Activated naive CD8-positive, alpha-beta T cell treated with anti-CD3 and anti-CD28 coated beads, Interleukin-2, amount 50 U/mL, for 24 hours (primary cell): ENCODE measurements at regions not wholly inside any gene's neighbourhood (a gene's known extent, or its start where the extent isn't known, plus 50 kb on each side); places are given as distances from the start of the nearest gene placed in this dataset.

Experiments used
- ATAC-seq: fragments of 150-1000 bp; cut with Tn5 transposase; one replicate; pipeline ENCODE4 v1.10.0; 2021
- DNase-seq: peaks from one replicate; pipeline ENCODE4 v3.0.0; 2021
- H3K27ac Mint-ChIP-seq: one replicate; pipeline ENCODE4 v1.8.0; 2021; ENCODE audit warnings: mild to moderate bottlenecking, mixed read lengths
- H3K27me3 Mint-ChIP-seq: one replicate; pipeline ENCODE4 v1.8.0; 2021; ENCODE audit warnings: mixed read lengths
- H3K36me3 Mint-ChIP-seq: one replicate; pipeline ENCODE4 v1.8.0; 2021; ENCODE audit warnings: low read depth, mixed read lengths
- H3K4me1 Mint-ChIP-seq: one replicate; pipeline ENCODE4 v1.8.0; 2021; ENCODE audit warnings: mixed read lengths
- H3K4me3 Mint-ChIP-seq: one replicate; pipeline ENCODE4 v1.8.0; 2021; ENCODE audit warnings: mild to moderate bottlenecking, moderate library complexity, mixed read lengths
- H3K9me3 Mint-ChIP-seq: one replicate; pipeline ENCODE4 v1.8.0; 2021; ENCODE audit warnings: mixed read lengths

GRCh38 chr10:47053081-47053798 is 142.0 kb downstream of the PTPN20 start:
- H3K27ac Mint-ChIP-seq = no peak overlapping the region
- peaks cover 8% of the 10 kb centered on the region for H3K4me1 Mint-ChIP-seq
- H3K36me3 Mint-ChIP-seq = no peaks in the 10 kb centered on the region

GRCh38 chr10:47054974-47055373 is 143.7 kb downstream of the PTPN20 start:
- Mint-ChIP-seq H3K9me3 (no peaks in the 10 kb centered on the region), H3K4me3 (no peak overlapping the region), H3K27me3 (no peaks in the 10 kb centered on the region), H3K27ac (no peak overlapping the region), H3K36me3 (no peaks in the 10 kb centered on the region), H3K4me1 (no peaks in the 10 kb centered on the region)
- ATAC-seq = no peak
- no peak for DNase-seq

More at GRCh38 chr10:47053081-47053798, 142.0 kb downstream of the PTPN20 start:
- DNase-seq (no peak), ATAC-seq (no peak)
- no peaks in the 10 kb centered on the region for H3K9me3 Mint-ChIP-seq
- H3K27me3 Mint-ChIP-seq = no peaks in the 10 kb centered on the region
- no peak overlapping the region for H3K4me3 Mint-ChIP-seq

GRCh38 chr10:47055386-47056246 is 144.4 kb downstream of the PTPN20 start:
- H3K9me3 Mint-ChIP-seq = no peaks in the 10 kb centered on the region
- no peaks in the 10 kb centered on the region for H3K4me1 Mint-ChIP-seq
- ATAC-seq (no peak), DNase-seq (no peak)
- no peak overlapping the region for H3K4me3 Mint-ChIP-seq
- H3K27me3 Mint-ChIP-seq = no peaks in the 10 kb centered on the region
- H3K36me3 Mint-ChIP-seq = no peaks in the 10 kb centered on the region
- H3K27ac Mint-ChIP-seq = no peak overlapping the region

GRCh38 chr10:47056247-47056510 is 145.0 kb downstream of the PTPN20 start:
- Mint-ChIP-seq H3K27me3 (no peaks in the 10 kb centered on the region), H3K4me1 (no peaks in the 10 kb centered on the region), H3K27ac (no peak overlapping the region), H3K4me3 (no peak overlapping the region), H3K9me3 (no peaks in the 10 kb centered on the region), H3K36me3 (no peaks in the 10 kb centered on the region)
- DNase-seq = no peak
- no peak for ATAC-seq

GRCh38 chr10:47057471-47057870 is 146.2 kb downstream of the PTPN20 start:
- DNase-seq (no peak), ATAC-seq (no peak)
- no peaks in the 10 kb centered on the region for H3K36me3 Mint-ChIP-seq
- no peaks in the 10 kb centered on the region for H3K9me3 Mint-ChIP-seq
- H3K4me1 Mint-ChIP-seq = no peaks in the 10 kb centered on the region
- H3K27ac Mint-ChIP-seq = no peak overlapping the region
- no peaks in the 10 kb centered on the region for H3K27me3 Mint-ChIP-seq
- no peak overlapping the region for H3K4me3 Mint-ChIP-seq

GRCh38 chr10:47058032-47058702 is 146.9 kb downstream of the PTPN20 start:
- no peaks in the 10 kb centered on the region for H3K9me3 Mint-ChIP-seq
- ATAC-seq = no peak
- no peak overlapping the region for H3K4me3 Mint-ChIP-seq
- H3K4me1 Mint-ChIP-seq = no peaks in the 10 kb centered on the region
- H3K36me3 Mint-ChIP-seq = no peaks in the 10 kb centered on the region
- no peaks in the 10 kb centered on the region for H3K27me3 Mint-ChIP-seq
- H3K27ac Mint-ChIP-seq = no peak overlapping the region
- DNase-seq = no peak

GRCh38 chr10:47058961-47059391 is 147.7 kb downstream of the PTPN20 start:
- H3K27ac Mint-ChIP-seq = no peak overlapping the region
- H3K36me3 Mint-ChIP-seq = no peaks in the 10 kb centered on the region
- H3K4me3 Mint-ChIP-seq = no peak overlapping the region
- no peak for DNase-seq
- ATAC-seq = no peak
- H3K27me3 Mint-ChIP-seq = no peaks in the 10 kb centered on the region
- H3K4me1 Mint-ChIP-seq = no peaks in the 10 kb centered on the region
- no peaks in the 10 kb centered on the region for H3K9me3 Mint-ChIP-seq

- Mint-ChIP-seq H3K9me3 (no peaks in the 10 kb centered on the region), H3K36me3 (no peaks in the 10 kb centered on the region), H3K4me1 (no peaks in the 10 kb centered on the region), H3K27ac (no peak overlapping the region), H3K27me3 (no peaks in the 10 kb centered on the region), H3K4me3 (no peak overlapping the region)
- ATAC-seq (no peak), DNase-seq (no peak)
Observed at GRCh38 chr10:47059606-47060311, 148.5 kb downstream of the PTPN20 start.

GRCh38 chr10:47060356-47060755 is 149.1 kb downstream of the PTPN20 start:
- Mint-ChIP-seq H3K9me3 (no peaks in the 10 kb centered on the region), H3K4me1 (no peaks in the 10 kb centered on the region), H3K36me3 (no peaks in the 10 kb centered on the region), H3K27me3 (no peaks in the 10 kb centered on the region), H3K27ac (no peak overlapping the region), H3K4me3 (no peak overlapping the region)
- no peak for DNase-seq
- no peak for ATAC-seq

GRCh38 chr10:47060993-47061500 is 149.8 kb downstream of the PTPN20 start:
- H3K27ac Mint-ChIP-seq = no peak overlapping the region
- no peaks in the 10 kb centered on the region for H3K9me3 Mint-ChIP-seq
- H3K27me3 Mint-ChIP-seq = no peaks in the 10 kb centered on the region
- DNase-seq (no peak), ATAC-seq (no peak)
- H3K36me3 Mint-ChIP-seq = no peaks in the 10 kb centered on the region
- no peak overlapping the region for H3K4me3 Mint-ChIP-seq
- H3K4me1 Mint-ChIP-seq = no peaks in the 10 kb centered on the region

GRCh38 chr10:47061776-47062175 is 150.5 kb downstream of the PTPN20 start:
- H3K36me3 Mint-ChIP-seq = no peaks in the 10 kb centered on the region
- H3K27me3 Mint-ChIP-seq = no peaks in the 10 kb centered on the region
- H3K27ac Mint-ChIP-seq = no peak overlapping the region
- no peaks in the 10 kb centered on the region for H3K4me1 Mint-ChIP-seq
- ATAC-seq = no peak
- no peak for DNase-seq
- H3K4me3 Mint-ChIP-seq = no peak overlapping the region
- H3K9me3 Mint-ChIP-seq = no peaks in the 10 kb centered on the region

- Mint-ChIP-seq H3K9me3 (no peaks in the 10 kb centered on the region), H3K4me3 (no peak overlapping the region), H3K4me1 (peaks cover under 1% of the 10 kb centered on the region), H3K27me3 (no peaks in the 10 kb centered on the region), H3K27ac (no peak overlapping the region), H3K36me3 (no peaks in the 10 kb centered on the region)
- no peak for ATAC-seq
- DNase-seq = no peak
Observed at GRCh38 chr10:47062441-47063200, 151.4 kb downstream of the PTPN20 start.

GRCh38 chr10:47063858-47064257 is 152.6 kb downstream of the PTPN20 start:
- Mint-ChIP-seq H3K36me3 (no peaks in the 10 kb centered on the region), H3K4me1 (peaks cover 6% of the 10 kb centered on the region), H3K4me3 (no peak overlapping the region), H3K27me3 (no peaks in the 10 kb centered on the region), H3K9me3 (no peaks in the 10 kb centered on the region), H3K27ac (no peak overlapping the region)
- DNase-seq (no peak), ATAC-seq (no peak)

- DNase-seq = no peak
- no peaks in the 10 kb centered on the region for H3K36me3 Mint-ChIP-seq
- H3K9me3 Mint-ChIP-seq = no peaks in the 10 kb centered on the region
- H3K27ac Mint-ChIP-seq = no peak overlapping the region
- no peaks in the 10 kb centered on the region for H3K27me3 Mint-ChIP-seq
- H3K4me3 Mint-ChIP-seq = no peak overlapping the region
- H3K4me1 Mint-ChIP-seq = peaks cover 6% of the 10 kb centered on the region
- no peak for ATAC-seq
Observed at GRCh38 chr10:47065903-47066302, 154.7 kb downstream of the PTPN20 start.
